H1 (cell line): ENCODE measurements at regions not wholly inside any gene's neighbourhood (a gene's known extent, or its start where the extent isn't known, plus 50 kb on each side); places are given as distances from the start of the nearest gene placed in this dataset.
A peak's percentile ranks its signal among the peaks of the same experiment; 100 is the strongest.

ENCODE experiments used
- CTCF ChIA-PET: fragments of 300-600 bp; sonication (Branson Sonifier 250); formaldehyde crosslinking; loops from one replicate; lab custom pipeline; 2021; ENCODE audit not compliant: partially characterized antibody; lab: Charles Lee
- POLR2A ChIA-PET: fragments of 300-600 bp; sonication (Branson Sonifier 250); formaldehyde crosslinking; loops from one replicate; lab custom pipeline; 2021; ENCODE audit warnings: inconsistent platforms; ENCODE audit not compliant: partially characterized antibody; lab: Charles Lee
- DNase-seq, 2 experiments: peaks; one replicate each; pipeline versions ENCODE4 v3.0.0 to v3.0.0-alpha.2; 2010 to 2022; ENCODE audit warnings: low spot score in 2 of 2, low read depth in 1 of 2, mixed read lengths in 1 of 2
- FAIRE-seq: peaks from 2 replicates; lab custom pipeline; 2011; peaks lifted over from hg19 to GRCh38; lab: Jason Lieb, UNC
- H2AFZ ChIP-seq: 2 replicates; pipeline ENCODE4 v1.8.1; 2012; ENCODE audit warnings: low read length, inconsistent platforms
- H2AK5ac ChIP-seq: 2 replicates; pipeline ENCODE4 v1.6.1; 2013; ENCODE audit warnings: low read depth, low read length
- H2BK120ac ChIP-seq: replicated peaks from 2 replicates; pipeline ENCODE3; 2013; ENCODE audit warnings: low read depth, low read length, inconsistent platforms
- H2BK12ac ChIP-seq: 2 replicates; pipeline ENCODE4 v1.6.1; 2013; ENCODE audit warnings: low read depth, low read length
- H2BK15ac ChIP-seq: 2 replicates; pipeline ENCODE4 v1.6.1; 2013; ENCODE audit warnings: low read length
- H2BK20ac ChIP-seq: 2 replicates; pipeline ENCODE4 v1.6.1; 2013; ENCODE audit warnings: low read length
- H2BK5ac ChIP-seq: 2 replicates; pipeline ENCODE4 v1.6.1; 2013; ENCODE audit warnings: low read depth, low read length
- H3K14ac ChIP-seq: 2 replicates; pipeline ENCODE4 v1.6.1; 2013; ENCODE audit warnings: inconsistent platforms; ENCODE audit not compliant: insufficient read length
- H3K18ac ChIP-seq: 2 replicates; pipeline ENCODE4 v1.6.1; 2013; ENCODE audit warnings: low read length; ENCODE audit errors: extremely low read depth
- H3K23ac ChIP-seq: 2 replicates; pipeline ENCODE4 v1.6.1; 2013; ENCODE audit warnings: inconsistent platforms; ENCODE audit not compliant: insufficient read length
- H3K23me2 ChIP-seq: 2 replicates; pipeline ENCODE4 v1.6.1; 2013; ENCODE audit warnings: low read depth, low read length
- H3K27ac ChIP-seq: 2 replicates; pipeline ENCODE4 v1.6.1; 2011; ENCODE audit warnings: low read depth, low read length, inconsistent platforms
- H3K27me3 ChIP-seq, 4 experiments: replicated peaks in 1 of 4; 1 replicate in 1 of 4; 2 replicates in 3 of 4; pipeline versions ENCODE4 v1.6.1 to v1.8.1; 2011 to 2013; ENCODE audit warnings: low read length in 3 of 4, mild to moderate bottlenecking in 3 of 4, inconsistent platforms in 2 of 4, mixed read lengths in 2 of 4, moderate library complexity in 1 of 4; ENCODE audit not compliant: control insufficient read depth in 3 of 4, insufficient read depth in 3 of 4; ENCODE audit errors: extremely low read depth in 1 of 4
- H3K36me3 ChIP-seq, 4 experiments: 2 replicates each; pipeline versions ENCODE4 v1.6.1 to v1.8.1; 2011 to 2013; ENCODE audit warnings: mild to moderate bottlenecking in 4 of 4, low read length in 3 of 4, moderate library complexity in 2 of 4, control low read depth in 1 of 4, inconsistent platforms in 1 of 4; ENCODE audit not compliant: insufficient read depth in 4 of 4, control insufficient read depth in 2 of 4
- H3K4ac ChIP-seq: replicated peaks from 2 replicates; pipeline ENCODE3; 2013; ENCODE audit warnings: low read length, low read depth, mixed read lengths, inconsistent platforms; ENCODE audit not compliant: insufficient read length
- H3K4me1 ChIP-seq, 4 experiments: replicated peaks in 1 of 4; 1 replicate in 1 of 4; 2 replicates in 3 of 4; pipeline versions ENCODE4 v1.6.1 to v1.8.1; 2011 to 2013; ENCODE audit warnings: low read length in 3 of 4, inconsistent platforms in 2 of 4, mixed read lengths in 1 of 4; ENCODE audit not compliant: insufficient read depth in 4 of 4, control insufficient read depth in 3 of 4
- H3K4me2 ChIP-seq, 2 experiments: 2 replicates each; pipeline versions ENCODE4 v1.6.1 to v1.8.1; 2011 to 2013; ENCODE audit warnings: low read depth in 2 of 2, low read length in 2 of 2, control low read depth in 1 of 2, inconsistent platforms in 1 of 2, mild to moderate bottlenecking in 1 of 2; ENCODE audit not compliant: insufficient read depth in 1 of 2
- H3K4me3 ChIP-seq, 4 experiments: fragments of 200-600, 300-600 bp in 1 of 4; sonication (generic), shearing (Covaris generic), sonication (Bioruptor Twin) in 1 of 4; 2 replicates each; pipeline versions ENCODE4 v1.5.1 to v1.8.1; 2011 to 2016; ENCODE audit warnings: low read length in 4 of 4, low read depth in 3 of 4, control low read depth in 2 of 4, inconsistent platforms in 2 of 4, mild to moderate bottlenecking in 2 of 4, mixed read lengths in 1 of 4, moderate library complexity in 1 of 4; ENCODE audit not compliant: insufficient read depth in 2 of 4; ENCODE audit errors: extremely low read depth in 1 of 4
- H3K56ac ChIP-seq: replicated peaks from 2 replicates; pipeline ENCODE3; 2013; ENCODE audit warnings: low read depth, mild to moderate bottlenecking, mixed read lengths, low read length, inconsistent platforms; ENCODE audit not compliant: insufficient read length
- H3K79me1 ChIP-seq: 2 replicates; pipeline ENCODE4 v1.6.1; 2013; ENCODE audit warnings: low read depth, low read length, control low read depth
- H3K79me2 ChIP-seq, 2 experiments: 2 replicates each; pipeline versions ENCODE4 v1.6.1 to v1.8.1; 2012 to 2013; ENCODE audit warnings: low read length in 2 of 2, mild to moderate bottlenecking in 2 of 2, inconsistent platforms in 1 of 2; ENCODE audit not compliant: insufficient read depth in 2 of 2, control insufficient read depth in 1 of 2
- H3K9ac ChIP-seq, 4 experiments: replicated peaks in 1 of 4; 1 replicate in 1 of 4; 2 replicates in 3 of 4; pipeline versions ENCODE4 v1.6.1 to v1.8.1; 2011 to 2013; ENCODE audit warnings: low read depth in 3 of 4, low read length in 3 of 4, control low read depth in 2 of 4, mild to moderate bottlenecking in 2 of 4, moderate library complexity in 2 of 4, inconsistent platforms in 1 of 4; ENCODE audit errors: extremely low read depth in 1 of 4
- H3K9me3 ChIP-seq, 2 experiments: 2 replicates each; pipeline versions ENCODE4 v1.6.1 to v1.8.1; 2012 to 2013; ENCODE audit warnings: mild to moderate bottlenecking in 2 of 2, moderate library complexity in 2 of 2, control low read depth in 1 of 2, inconsistent platforms in 1 of 2, low read depth in 1 of 2, low read length in 1 of 2, mixed read lengths in 1 of 2; ENCODE audit not compliant: insufficient read depth in 2 of 2
- H4K20me1 ChIP-seq, 2 experiments: replicated peaks in 1 of 2; 2 replicates each; pipeline versions ENCODE3 to v1.8.1; 2011 to 2013; ENCODE audit warnings: inconsistent platforms in 2 of 2, low read length in 2 of 2, mild to moderate bottlenecking in 1 of 2; ENCODE audit not compliant: insufficient read depth in 2 of 2, control insufficient read depth in 1 of 2
- H4K5ac ChIP-seq: 2 replicates; pipeline ENCODE4 v1.6.1; 2013; ENCODE audit warnings: low read length, low read depth, mixed read lengths, inconsistent platforms; ENCODE audit not compliant: insufficient read length
- H4K8ac ChIP-seq: 2 replicates; pipeline ENCODE4 v1.8.0; 2013; ENCODE audit warnings: mild to moderate bottlenecking, moderate library complexity, low read length, inconsistent platforms; ENCODE audit not compliant: insufficient read depth; ENCODE audit errors: extremely low read depth
- H4K91ac ChIP-seq: replicated peaks from 2 replicates; pipeline ENCODE3; 2013; ENCODE audit warnings: low read length, mixed read lengths, inconsistent platforms; ENCODE audit not compliant: insufficient read length
- CEBPB ChIP-seq: IDR thresholded peaks from 2 replicates; pipeline ENCODE4 v1.6.1; 2012; ENCODE audit warnings: low read depth, low read length
- CTBP2 ChIP-seq: IDR thresholded peaks from 2 replicates; pipeline ENCODE4 v1.7.0; 2011; ENCODE audit warnings: borderline replicate concordance, mild to moderate bottlenecking, moderate library complexity, mixed read lengths, low read length; ENCODE audit not compliant: insufficient read depth, insufficient read length
- EZH2 ChIP-seq: fragments of 200-600 bp; sonication (generic); IDR thresholded peaks from 2 replicates; pipeline ENCODE4 v1.7.1; 2012; ENCODE audit warnings: low read depth, mild to moderate bottlenecking, moderate library complexity, low read length, inconsistent platforms; ENCODE audit not compliant: severe bottlenecking
- GTF2F1 ChIP-seq: IDR thresholded peaks from 2 replicates; pipeline ENCODE4 v1.6.1; 2012; ENCODE audit warnings: low read depth, low read length, improper control_type of control experiment, borderline replicate concordance
- PHF8 ChIP-seq: fragments of 200-600 bp; sonication (generic); conservative IDR thresholded peaks from 2 replicates; pipeline ENCODE4 v1.7.1; 2012; ENCODE audit warnings: low read depth, mild to moderate bottlenecking, inconsistent platforms, low read length, moderate library complexity
- RXRA ChIP-seq: IDR thresholded peaks from 2 replicates; pipeline ENCODE4 v1.6.1; 2011; ENCODE audit warnings: low read depth, mild to moderate bottlenecking, low read length, moderate library complexity; ENCODE audit not compliant: insufficient read depth
- SAP30 ChIP-seq: fragments of 300-600 bp; sonication (generic); IDR thresholded peaks from 2 replicates; pipeline ENCODE4 v1.7.1; 2012; ENCODE audit warnings: low read length, moderate library complexity, mild to moderate bottlenecking, inconsistent platforms; ENCODE audit not compliant: insufficient read depth, insufficient replicate concordance
- SP4 ChIP-seq: IDR thresholded peaks from 2 replicates; pipeline ENCODE4 v1.6.1; 2012; ENCODE audit warnings: low read length, inconsistent platforms
- TEAD4 ChIP-seq: IDR thresholded peaks from 2 replicates; pipeline ENCODE4 v1.6.1; 2012; ENCODE audit warnings: low read depth, low read length, inconsistent platforms, mixed read lengths
- WGBS, 2 experiments: shearing (Covaris generic) in 1 of 2; methylation state at CpG; one replicate each; pipeline versions ENCODE4 v1.1.6 to v1.1.7; 2013 to 2015; ENCODE audit warnings: low lambda C conversion rate in 2 of 2, mixed read lengths in 2 of 2, inconsistent platforms in 1 of 2, low coverage in 1 of 2, missing lambda C conversion rate in 1 of 2; ENCODE audit not compliant: insufficient replicate concordance in 2 of 2, insufficient coverage in 1 of 2, insufficient read length in 1 of 2; ENCODE audit errors: extremely low coverage in 1 of 2, missing lambda C conversion rate in 1 of 2; 5-methylcytosine and 5-hydroxymethylcytosine counted together
- TF ChIP-seq, protein P1 (sequence below): IDR thresholded peaks from 2 replicates; pipeline ENCODE4 v1.6.1; 2012; ENCODE audit warnings: low read length, inconsistent platforms

- Histone ChIP-seq H3K36me3 (no peaks in the 10 kb centered on the region), H2BK15ac (no peak overlapping the region), H3K23ac (no peak overlapping the region), H4K91ac (no peak overlapping the region), H3K23me2 (peaks cover 7% of the 10 kb centered on the region; the same call in 1 of the 2 replicates), H4K8ac (no peak overlapping the region; the same call in 1 of the 2 replicates), H3K14ac (no peak overlapping the region), H3K9me3 (no peaks in the 10 kb centered on the region), H3K79me1 (no peaks in the 10 kb centered on the region; the same call in 1 of the 2 replicates), H3K9ac (no peak overlapping the region), H2BK12ac (no peak overlapping the region), H4K20me1 (peaks cover 4 to 6% of the 10 kb centered on the region in 2 experiments), H3K27ac (no peak overlapping the region), H2BK5ac (no peak overlapping the region), H3K56ac (no peak overlapping the region), H3K79me2 (no peaks in the 10 kb centered on the region), H3K4ac (no peak overlapping the region), H3K4me2 (peak overlapping the region; percentile 82), H3K4me1 (peaks cover 0 to 6% (median 2%) of the 10 kb centered on the region in 4 experiments; a peak in 4 of 7 replicates), H3K27me3 (peaks cover 0 to 11% (median 10%) of the 10 kb centered on the region in 4 experiments; a peak in 5 of 7 replicates), H2BK120ac (no peak overlapping the region), H2AFZ (no peak overlapping the region), H2BK20ac (no peak overlapping the region), H2AK5ac (no peak overlapping the region), H3K18ac (no peak overlapping the region), H4K5ac (no peak overlapping the region), H3K4me3 (peak overlapping the region; percentile 4 to 54 (median 42); a peak in 7 of 8 replicates)
- WGBS, 2 experiments, result 3% methylated on average over 45 of the region's 62 CpGs; no CpG with 5 or more reads in 1 of the 2 experiments
- peak; percentile 59 to 99 for DNase-seq
- FAIRE-seq, result no peak
- ChIA-PET CTCF (interaction anchor here (0.5 to 4.3 kb wide), 6 partner anchors 8 to 1817 kb away, joined by 3 to 21 read pairs (median 4); no protein-coding TSS in a partner anchor), POLR2A (no interaction called here)
- peak; percentile 91 for TF ChIP-seq SAP30
- TF ChIP-seq TEAD4, result peak; percentile 67
- no peak for TF ChIP-seq CEBPB
- TF ChIP-seq GTF2F1, result no peak
- 0 out of 2 replicates have a peak, but pooled peaks have one; percentile 6 for TF ChIP-seq RXRA
- TF ChIP-seq CTBP2, result peak; percentile 67
- no peak for TF ChIP-seq EZH2
- TF ChIP-seq SP4, result peak; percentile 79; the same call in 1 of the 2 replicates
- TF ChIP-seq, protein P1, sequence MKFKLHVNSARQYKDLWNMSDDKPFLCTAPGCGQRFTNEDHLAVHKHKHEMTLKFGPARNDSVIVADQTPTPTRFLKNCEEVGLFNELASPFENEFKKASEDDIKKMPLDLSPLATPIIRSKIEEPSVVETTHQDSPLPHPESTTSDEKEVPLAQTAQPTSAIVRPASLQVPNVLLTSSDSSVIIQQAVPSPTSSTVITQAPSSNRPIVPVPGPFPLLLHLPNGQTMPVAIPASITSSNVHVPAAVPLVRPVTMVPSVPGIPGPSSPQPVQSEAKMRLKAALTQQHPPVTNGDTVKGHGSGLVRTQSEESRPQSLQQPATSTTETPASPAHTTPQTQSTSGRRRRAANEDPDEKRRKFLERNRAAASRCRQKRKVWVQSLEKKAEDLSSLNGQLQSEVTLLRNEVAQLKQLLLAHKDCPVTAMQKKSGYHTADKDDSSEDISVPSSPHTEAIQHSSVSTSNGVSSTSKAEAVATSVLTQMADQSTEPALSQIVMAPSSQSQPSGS, result peak; percentile 73; the same call in 1 of the 2 replicates
- TF ChIP-seq PHF8, result no peak
Measured at GRCh38 chr12:11500188-11500860, 105.0 kb upstream of the PRB2 start.
